HG03565 (cell line): ENCODE measurements at regions not wholly inside any gene's neighbourhood (a gene's known extent, or its start where the extent isn't known, plus 50 kb on each side); places are given as distances from the start of the nearest gene placed in this dataset.
A peak's percentile ranks its signal among the peaks of the same experiment; 100 is the strongest.

Source experiments
- ATAC-seq: cut with Tn5 transposase; IDR thresholded peaks from one replicate; pipeline ENCODE4 v1.9.1; 2021; ENCODE audit warnings: mild to moderate bottlenecking, moderate library complexity; ENCODE audit not compliant: unreplicated experiment

GRCh38 chr13:106858903-106859532 lies 291.1 kb upstream of the ARGLU1 start:
- ATAC-seq: no peak

- no peak for ATAC-seq
Observed at GRCh38 chr13:106852436-106852835, 284.5 kb upstream of the ARGLU1 start.

GRCh38 chr13:106850973-106851650 lies 283.2 kb upstream of the ARGLU1 start:
- ATAC-seq: no peak

- no peak for ATAC-seq
Observed at GRCh38 chr13:106846571-106847448, 278.9 kb upstream of the ARGLU1 start.

GRCh38 chr13:106836186-106836802 lies 268.4 kb upstream of the ARGLU1 start:
- ATAC-seq: no peak

GRCh38 chr13:106835477-106835876 lies 267.5 kb upstream of the ARGLU1 start:
- ATAC-seq: no peak

- no peak for ATAC-seq
Observed at GRCh38 chr13:106821979-106822378, 254.0 kb upstream of the ARGLU1 start.

GRCh38 chr13:106819413-106820180 lies 251.7 kb upstream of the ARGLU1 start:
- ATAC-seq: no peak

GRCh38 chr13:106818971-106819370 lies 251.0 kb upstream of the ARGLU1 start:
- no peak for ATAC-seq

GRCh38 chr13:106815545-106815944 lies 247.6 kb upstream of the ARGLU1 start:
- no peak for ATAC-seq

GRCh38 chr13:106814463-106814862 lies 246.5 kb upstream of the ARGLU1 start:
- no peak for ATAC-seq

- no peak for ATAC-seq
Observed at GRCh38 chr13:106810069-106810468, 242.1 kb upstream of the ARGLU1 start.

- no peak for ATAC-seq
Observed at GRCh38 chr13:106804991-106805390, 237.1 kb upstream of the ARGLU1 start.

- ATAC-seq: no peak
Observed at GRCh38 chr13:106802917-106803316, 235.0 kb upstream of the ARGLU1 start.

- ATAC-seq: no peak
Observed at GRCh38 chr13:106799781-106800335, 231.9 kb upstream of the ARGLU1 start.

GRCh38 chr13:106797081-106797640 lies 229.2 kb upstream of the ARGLU1 start:
- no peak for ATAC-seq

- peak; percentile 37 for ATAC-seq
Observed at GRCh38 chr13:106796280-106797047, 228.5 kb upstream of the ARGLU1 start.

- ATAC-seq: no peak
Observed at GRCh38 chr13:106795847-106796246, 227.9 kb upstream of the ARGLU1 start.

GRCh38 chr13:106794117-106794516 lies 226.2 kb upstream of the ARGLU1 start:
- no peak for ATAC-seq
